CD4-positive, alpha-beta memory T cell (primary cell): ENCODE measurements at regions not wholly inside any gene's neighbourhood (a gene's known extent, or its start where the extent isn't known, plus 50 kb on each side); places are given as distances from the start of the nearest gene placed in this dataset.
"Not testable (repeated sequence)": the region's sequence is repeated elsewhere in the genome, so short reads cannot be mapped to it uniquely, and the experiment has no call there.

ENCODE experiments used
- CTCF ChIA-PET: fragments of 350-600 bp; sonication (Branson Sonifier 250); formaldehyde crosslinking; loops from one replicate; lab custom pipeline; 2021; ENCODE audit warnings: inconsistent platforms; ENCODE audit not compliant: partially characterized antibody; lab: Charles Lee
- POLR2A ChIA-PET: fragments of 350-600 bp; sonication (Branson Sonifier 250); formaldehyde crosslinking; loops from one replicate; lab custom pipeline; 2021; ENCODE audit not compliant: partially characterized antibody; lab: Charles Lee
- DNase-seq, 5 donors: peaks; one replicate each; pipeline versions ENCODE4 v3.0.0 to v3.0.0-alpha.2; 2020 to 2022; ENCODE audit warnings: mixed read lengths in 1 of 5
- H3K27ac ChIP-seq: one replicate; pipeline ENCODE4 v1.7.0; 2013; ENCODE audit warnings: low read depth, low read length
- H3K27me3 ChIP-seq: 2 replicates; pipeline ENCODE4 v1.7.0; 2013; ENCODE audit warnings: mild to moderate bottlenecking, low read length, moderate library complexity; ENCODE audit not compliant: insufficient read depth
- H3K36me3 ChIP-seq: 2 replicates; pipeline ENCODE4 v1.7.0; 2013; ENCODE audit warnings: mild to moderate bottlenecking, low read length, moderate library complexity; ENCODE audit not compliant: insufficient read depth
- H3K4me1 ChIP-seq: 2 replicates; pipeline ENCODE4 v1.7.0; 2013; ENCODE audit warnings: mild to moderate bottlenecking, low read length, moderate library complexity; ENCODE audit not compliant: insufficient read depth
- H3K4me3 ChIP-seq, 2 donors: one replicate each; pipeline ENCODE4 v1.7.0; 2013; ENCODE audit warnings: low read length in 2 of 2, mild to moderate bottlenecking in 1 of 2
- H3K9me3 ChIP-seq, 2 donors: one replicate each; pipeline ENCODE4 v1.7.0; 2013; ENCODE audit warnings: low read length in 2 of 2, control low read depth in 1 of 2; ENCODE audit not compliant: control insufficient read depth in 1 of 2
- H3K27ac Mint-ChIP-seq, 7 donors: one replicate each; pipeline ENCODE4 v1.8.0; 2020 to 2021; ENCODE audit warnings: mixed read lengths in 7 of 7, mild to moderate bottlenecking in 6 of 7, inconsistent platforms in 3 of 7, moderate library complexity in 3 of 7
- H3K27me3 Mint-ChIP-seq, 2 donors: one replicate each; pipeline ENCODE4 v1.8.0; 2020 to 2021; ENCODE audit warnings: mixed read lengths in 2 of 2
- H3K36me3 Mint-ChIP-seq, 2 donors: one replicate each; pipeline ENCODE4 v1.8.0; 2020 to 2021; ENCODE audit warnings: mixed read lengths in 2 of 2, inconsistent platforms in 1 of 2, mild to moderate bottlenecking in 1 of 2
- H3K4me1 Mint-ChIP-seq, 4 donors: one replicate each; pipeline ENCODE4 v1.8.0; 2020 to 2021; ENCODE audit warnings: mixed read lengths in 4 of 4, mild to moderate bottlenecking in 1 of 4
- H3K4me3 Mint-ChIP-seq, 8 donors: one replicate each; pipeline ENCODE4 v1.8.0; 2020 to 2021; ENCODE audit warnings: mixed read lengths in 8 of 8, mild to moderate bottlenecking in 7 of 8, moderate library complexity in 6 of 8, inconsistent platforms in 3 of 8
- H3K9me3 Mint-ChIP-seq, 8 donors: one replicate each; pipeline ENCODE4 v1.8.0; 2020 to 2021; ENCODE audit warnings: mixed read lengths in 8 of 8, mild to moderate bottlenecking in 5 of 8, inconsistent platforms in 3 of 8, moderate library complexity in 1 of 8
- intact Hi-C: fragments of 100-400 bp; cut with micrococcal nuclease; formaldehyde crosslinking; loops from one replicate; pipeline ENCODE4 v1.15.1; 2023

- H3K4me1 ChIP-seq, result peaks cover 5% of the 10 kb centered on the region
- H3K9me3 Mint-ChIP-seq, result peaks cover 0 to 4% (median 0%) of the 10 kb centered on the region in 8 donors
- no peaks in the 10 kb centered on the region for H3K27me3 ChIP-seq
- H3K27me3 Mint-ChIP-seq, result no peaks in the 10 kb centered on the region
- ChIA-PET POLR2A (no interaction called here), CTCF (interaction anchor here (0.9 kb wide), 1 partner anchor 113 kb away, joined by 3 read pairs; no protein-coding TSS in a partner anchor)
- H3K4me1 Mint-ChIP-seq, result peaks cover 3 to 36% (median 20%) of the 10 kb centered on the region in 4 donors
- no peak for DNase-seq
- H3K27ac Mint-ChIP-seq, result no peak overlapping the region
- H3K4me3 Mint-ChIP-seq, result peak overlapping the region in 1 of 8 donors; percentile 55
- intact Hi-C loops, result no loop called here
- no peaks in the 10 kb centered on the region for H3K36me3 ChIP-seq
- no peaks in the 10 kb centered on the region for H3K9me3 ChIP-seq
- no peak overlapping the region for H3K4me3 ChIP-seq
- no peaks in the 10 kb centered on the region for H3K36me3 Mint-ChIP-seq
- H3K27ac ChIP-seq, result no peak overlapping the region
Measured at GRCh38 chrX:65873385-65873784, 166.5 kb downstream of the VSIG4 start.

DNA sequence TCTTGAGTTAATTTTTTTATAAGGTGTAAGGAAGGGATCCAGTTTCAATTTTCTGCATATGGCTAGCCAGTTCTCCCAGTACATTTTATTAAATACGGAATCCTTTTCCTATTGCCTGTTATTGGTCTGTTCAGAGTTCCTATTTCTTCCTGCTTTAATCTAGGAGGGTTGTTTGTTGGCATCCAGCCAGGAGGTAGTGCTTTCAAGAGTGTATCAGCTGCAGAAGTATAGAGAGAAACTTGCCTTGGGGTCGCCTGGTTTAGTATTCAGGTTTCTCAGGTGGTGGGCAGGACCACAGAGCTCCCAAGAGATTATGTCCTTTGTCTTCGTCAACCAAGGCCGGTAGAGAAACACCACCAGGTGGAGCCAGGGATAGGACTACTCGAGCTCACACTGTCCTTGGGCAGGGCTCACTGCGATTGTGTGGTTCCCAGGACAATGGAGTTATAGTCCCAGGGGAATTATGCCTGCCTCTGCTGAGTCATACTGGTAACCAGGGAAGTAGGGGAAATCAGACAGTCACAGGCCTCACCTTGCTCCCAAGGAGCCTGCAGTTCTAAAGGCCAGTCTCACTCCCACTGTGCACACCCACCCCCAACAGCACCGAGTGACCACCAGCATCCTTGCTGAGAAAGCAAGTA, 168.1 kb downstream of the VSIG4 start:
- Histone ChIP-seq H3K27me3 (no peaks in the 10 kb centered on the region), H3K9me3 (no peaks in the 10 kb centered on the region), H3K4me1 (peaks cover 9% of the 10 kb centered on the region), H3K27ac (no peak overlapping the region), H3K36me3 (no peaks in the 10 kb centered on the region), H3K4me3 (no peak overlapping the region)
- DNase-seq, result no peak
- H3K27ac Mint-ChIP-seq, result peak overlapping the region in 1 of 7 donors; percentile 24
- peaks cover 0 to 4% (median 0%) of the 10 kb centered on the region in 8 donors for H3K9me3 Mint-ChIP-seq
- H3K4me3 Mint-ChIP-seq, result no peak overlapping the region
- POLR2A ChIA-PET, result no interaction called here
- H3K36me3 Mint-ChIP-seq, result no peaks in the 10 kb centered on the region
- no peaks in the 10 kb centered on the region for H3K27me3 Mint-ChIP-seq
- intact Hi-C loops, result no loop called here
- peaks cover 2 to 40% (median 20%) of the 10 kb centered on the region in 4 donors for H3K4me1 Mint-ChIP-seq
- CTCF ChIA-PET, result interaction anchor here (1.2 kb wide), 1 partner anchor 150 kb away, joined by 3 read pairs; no protein-coding TSS in a partner anchor

- intact Hi-C loops, result not testable (repeated sequence)
Measured at GRCh38 chrX:65870544-65870943, 169.3 kb downstream of the VSIG4 start.

DNA sequence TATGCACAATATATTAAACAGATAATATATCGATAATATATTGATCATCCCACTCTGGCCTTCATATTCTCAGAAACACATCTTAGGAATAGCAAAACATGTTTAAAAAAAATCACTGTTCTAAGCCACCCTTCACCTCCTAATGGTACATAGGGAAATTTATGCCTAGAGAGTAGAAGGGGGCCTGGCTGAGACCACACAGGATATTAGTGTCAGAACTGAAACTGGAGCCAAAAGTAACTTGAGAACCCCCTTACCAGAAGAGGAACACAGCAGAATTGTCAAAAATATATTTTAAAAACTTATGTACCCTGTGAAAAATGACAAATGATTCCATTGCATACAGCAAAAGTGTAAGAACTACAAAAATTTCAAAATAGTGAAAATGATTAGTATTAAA, 173.1 kb downstream of the VSIG4 start:
- Histone ChIP-seq H3K27me3 (no peaks in the 10 kb centered on the region), H3K27ac (no peak overlapping the region), H3K36me3 (no peaks in the 10 kb centered on the region), H3K4me1 (peaks cover 31% of the 10 kb centered on the region), H3K4me3 (no peak overlapping the region), H3K9me3 (no peaks in the 10 kb centered on the region)
- peaks cover 18 to 47% (median 23%) of the 10 kb centered on the region in 4 donors for H3K4me1 Mint-ChIP-seq
- CTCF ChIA-PET, result no interaction called here
- intact Hi-C loops, result loop anchor here (5.0 kb wide), 1 partner anchor 121 kb away; no protein-coding TSS in a partner anchor
- H3K36me3 Mint-ChIP-seq, result no peaks in the 10 kb centered on the region
- peaks cover 0 to 2% (median 0%) of the 10 kb centered on the region in 8 donors for H3K9me3 Mint-ChIP-seq
- no peaks in the 10 kb centered on the region for H3K27me3 Mint-ChIP-seq
- DNase-seq, result no peak
- H3K4me3 Mint-ChIP-seq, result peak overlapping the region in 1 of 8 donors; percentile 24
- POLR2A ChIA-PET, result no interaction called here
- peak overlapping the region in 6 of 7 donors; percentile 12 to 90 (median 70) for H3K27ac Mint-ChIP-seq

More at GRCh38 chrX:65870544-65870943, 169.3 kb downstream of the VSIG4 start:
- H3K36me3 Mint-ChIP-seq, H3K4me3 ChIP-seq, H3K36me3 ChIP-seq, DNase-seq, POLR2A ChIA-PET, H3K9me3 Mint-ChIP-seq, H3K27ac ChIP-seq, H3K27me3 ChIP-seq, H3K9me3 ChIP-seq, H3K27me3 Mint-ChIP-seq, H3K4me3 Mint-ChIP-seq, H3K27ac Mint-ChIP-seq, CTCF ChIA-PET: not testable (repeated sequence)
- peaks cover 21% of the 10 kb centered on the region for H3K4me1 ChIP-seq
- H3K4me1 Mint-ChIP-seq, result peaks cover 8 to 46% (median 31%) of the 10 kb centered on the region in 4 donors

DNA sequence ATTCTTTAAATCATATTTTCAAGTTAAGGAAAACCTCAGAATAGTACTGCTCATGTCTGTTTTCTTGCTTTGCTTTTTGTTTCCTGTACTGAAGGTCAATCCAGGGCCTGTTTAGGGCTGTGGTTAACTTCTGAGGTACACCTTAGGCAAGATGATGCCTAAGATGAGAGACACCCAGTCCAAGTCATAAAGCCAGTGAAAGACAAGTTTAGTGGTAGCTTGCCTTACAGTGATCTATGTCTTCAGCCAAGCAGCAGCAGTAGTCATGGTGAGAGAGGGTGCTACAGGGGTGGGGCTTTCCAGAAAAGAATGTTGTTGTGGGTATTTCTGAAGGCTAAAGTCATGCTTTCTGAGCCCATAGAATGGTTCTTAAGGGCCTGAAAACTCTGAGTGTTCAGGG, 173.7 kb downstream of the VSIG4 start:
- intact Hi-C loops, result loop anchor here (5.0 kb wide), 1 partner anchor 121 kb away; no protein-coding TSS in a partner anchor
- H3K36me3 ChIP-seq, result no peaks in the 10 kb centered on the region
- H3K4me3 ChIP-seq, result no peak overlapping the region
- peak overlapping the region in 5 of 8 donors; percentile 1 to 47 (median 14) for H3K4me3 Mint-ChIP-seq
- peaks cover 37% of the 10 kb centered on the region for H3K4me1 ChIP-seq
- H3K27ac ChIP-seq, result no peak overlapping the region
- no peaks in the 10 kb centered on the region for H3K27me3 ChIP-seq
- no peaks in the 10 kb centered on the region for H3K9me3 ChIP-seq
- peak overlapping the region; percentile 32 to 90 (median 69) for H3K27ac Mint-ChIP-seq
- peaks cover 24 to 53% (median 29%) of the 10 kb centered on the region in 4 donors for H3K4me1 Mint-ChIP-seq
- peak; percentile 47 to 69 (median 57) for DNase-seq
- ChIA-PET CTCF (no interaction called here), POLR2A (no interaction called here)
- no peaks in the 10 kb centered on the region for H3K36me3 Mint-ChIP-seq
- H3K9me3 Mint-ChIP-seq, result peaks cover 0 to 2% (median 0%) of the 10 kb centered on the region in 8 donors
- H3K27me3 Mint-ChIP-seq, result no peaks in the 10 kb centered on the region

GRCh38 chrX:65862638-65863037, 177.2 kb downstream of the VSIG4 start:
- CTCF ChIA-PET, result no interaction called here
- Histone ChIP-seq H3K9me3 (no peaks in the 10 kb centered on the region), H3K4me3 (no peak overlapping the region), H3K27me3 (no peaks in the 10 kb centered on the region), H3K36me3 (no peaks in the 10 kb centered on the region), H3K4me1 (peaks cover 37% of the 10 kb centered on the region), H3K27ac (no peak overlapping the region)
- H3K27me3 Mint-ChIP-seq, result no peaks in the 10 kb centered on the region
- peaks cover 29 to 75% (median 36%) of the 10 kb centered on the region in 4 donors for H3K4me1 Mint-ChIP-seq
- no peak overlapping the region for H3K4me3 Mint-ChIP-seq
- peaks cover 0 to 2% (median 0%) of the 10 kb centered on the region in 8 donors for H3K9me3 Mint-ChIP-seq
- intact Hi-C loops, result no loop called here
- no peak overlapping the region for H3K27ac Mint-ChIP-seq
- POLR2A ChIA-PET, result no interaction called here
- DNase-seq, result peak in 3 of 5 donors; percentile 10 to 18 (median 17)
- no peaks in the 10 kb centered on the region for H3K36me3 Mint-ChIP-seq

DNA sequence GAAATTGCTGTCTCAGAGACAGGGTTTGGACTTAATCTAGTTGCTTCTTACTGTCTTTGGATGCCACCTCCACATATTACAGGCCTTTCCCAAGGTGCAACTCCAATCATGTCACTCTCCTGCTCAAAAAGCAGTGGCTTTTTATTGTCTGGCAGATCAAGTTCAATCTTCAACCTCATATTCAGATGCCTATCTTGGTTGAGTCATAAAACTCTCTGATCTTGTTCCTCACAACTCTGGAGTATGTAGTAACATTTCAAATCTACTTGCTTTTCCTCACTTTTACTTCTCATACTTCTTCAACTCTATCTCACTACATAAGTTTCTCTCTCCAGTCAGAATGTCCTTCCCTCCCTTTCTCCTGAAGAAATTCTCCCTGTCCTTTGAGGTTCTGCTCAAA, 180.6 kb downstream of the VSIG4 start:
- H3K9me3 ChIP-seq, result no peaks in the 10 kb centered on the region
- Mint-ChIP-seq H3K27ac (peak overlapping the region in 2 of 7 donors; percentile 26 to 74), H3K4me3 (no peak overlapping the region), H3K36me3 (peaks cover 0 to 5% of the 10 kb centered on the region in 2 donors), H3K4me1 (peaks cover 14 to 50% (median 23%) of the 10 kb centered on the region in 4 donors), H3K27me3 (no peaks in the 10 kb centered on the region), H3K9me3 (peaks cover 0 to 11% (median 5%) of the 10 kb centered on the region in 8 donors)
- no peak overlapping the region for H3K27ac ChIP-seq
- DNase-seq, result no peak
- CTCF ChIA-PET, result no interaction called here
- intact Hi-C loops, result no loop called here
- H3K4me1 ChIP-seq, result peaks cover 16% of the 10 kb centered on the region
- POLR2A ChIA-PET, result no interaction called here
- H3K4me3 ChIP-seq, result no peak overlapping the region
- no peaks in the 10 kb centered on the region for H3K36me3 ChIP-seq
- H3K27me3 ChIP-seq, result no peaks in the 10 kb centered on the region
